Panc1 (cell line): ENCODE measurements at regions not wholly inside any gene's neighbourhood (a gene's known extent, or its start where the extent isn't known, plus 50 kb on each side); places are given as distances from the start of the nearest gene placed in this dataset.

Source experiments
- POLR2AphosphoS5 ChIP-seq: IDR thresholded peaks from 2 replicates; pipeline ENCODE4 v1.6.1; 2012; ENCODE audit warnings: mild to moderate bottlenecking, low read depth, low read length, moderate library complexity
- SIN3A ChIP-seq: IDR thresholded peaks from 2 replicates; pipeline ENCODE4 v1.6.1; 2012; ENCODE audit warnings: low read depth, mild to moderate bottlenecking, low read length, moderate library complexity, borderline replicate concordance; ENCODE audit not compliant: insufficient read depth
- TF ChIP-seq, protein P1 (sequence below): fragments of 450-650 bp; IDR thresholded peaks from 2 replicates; pipeline ENCODE4 v1.5.1; 2017; ENCODE audit warnings: mild to moderate bottlenecking

DNA sequence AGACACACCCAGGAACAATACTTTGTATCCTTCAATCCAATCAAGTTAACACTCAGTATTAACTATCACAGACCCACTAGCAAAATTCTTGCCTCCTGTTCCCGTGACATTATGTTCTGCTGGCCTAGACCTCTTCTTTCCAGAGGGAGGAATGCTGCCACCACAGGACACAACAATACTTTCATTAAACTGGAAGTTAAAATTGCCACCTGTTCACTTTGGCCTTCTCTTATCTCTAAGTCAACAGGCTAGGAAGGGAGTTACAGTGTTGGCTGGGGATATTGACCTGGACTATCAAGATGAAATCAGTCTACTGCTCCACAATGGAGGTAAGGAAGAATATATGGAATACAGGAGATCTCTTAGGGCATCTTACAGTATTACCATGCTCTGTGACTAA is 1000.4 kb upstream of the GBE1 start:
- TF ChIP-seq, protein P1, sequence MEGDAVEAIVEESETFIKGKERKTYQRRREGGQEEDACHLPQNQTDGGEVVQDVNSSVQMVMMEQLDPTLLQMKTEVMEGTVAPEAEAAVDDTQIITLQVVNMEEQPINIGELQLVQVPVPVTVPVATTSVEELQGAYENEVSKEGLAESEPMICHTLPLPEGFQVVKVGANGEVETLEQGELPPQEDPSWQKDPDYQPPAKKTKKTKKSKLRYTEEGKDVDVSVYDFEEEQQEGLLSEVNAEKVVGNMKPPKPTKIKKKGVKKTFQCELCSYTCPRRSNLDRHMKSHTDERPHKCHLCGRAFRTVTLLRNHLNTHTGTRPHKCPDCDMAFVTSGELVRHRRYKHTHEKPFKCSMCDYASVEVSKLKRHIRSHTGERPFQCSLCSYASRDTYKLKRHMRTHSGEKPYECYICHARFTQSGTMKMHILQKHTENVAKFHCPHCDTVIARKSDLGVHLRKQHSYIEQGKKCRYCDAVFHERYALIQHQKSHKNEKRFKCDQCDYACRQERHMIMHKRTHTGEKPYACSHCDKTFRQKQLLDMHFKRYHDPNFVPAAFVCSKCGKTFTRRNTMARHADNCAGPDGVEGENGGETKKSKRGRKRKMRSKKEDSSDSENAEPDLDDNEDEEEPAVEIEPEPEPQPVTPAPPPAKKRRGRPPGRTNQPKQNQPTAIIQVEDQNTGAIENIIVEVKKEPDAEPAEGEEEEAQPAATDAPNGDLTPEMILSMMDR, result no peak
- TF ChIP-seq POLR2AphosphoS5 (no peak), SIN3A (no peak)
